DND-41 (cell line): ENCODE measurements at regions not wholly inside any gene's neighbourhood (a gene's known extent, or its start where the extent isn't known, plus 50 kb on each side); places are given as distances from the start of the nearest gene placed in this dataset.

Source experiments
- CTCF ChIP-seq: IDR thresholded peaks from 2 replicates; pipeline ENCODE4 v1.5.1; 2012; ENCODE audit warnings: borderline replicate concordance, low read length, moderate library complexity, mild to moderate bottlenecking; ENCODE audit not compliant: poor library complexity, severe bottlenecking; ENCODE audit errors: extremely low read depth
- EZH2 ChIP-seq: IDR thresholded peaks from 3 replicates; pipeline ENCODE4 v1.6.1; 2012; ENCODE audit warnings: borderline replicate concordance, low read depth, mild to moderate bottlenecking, moderate library complexity, low read length, inconsistent platforms; ENCODE audit not compliant: severe bottlenecking

DNA sequence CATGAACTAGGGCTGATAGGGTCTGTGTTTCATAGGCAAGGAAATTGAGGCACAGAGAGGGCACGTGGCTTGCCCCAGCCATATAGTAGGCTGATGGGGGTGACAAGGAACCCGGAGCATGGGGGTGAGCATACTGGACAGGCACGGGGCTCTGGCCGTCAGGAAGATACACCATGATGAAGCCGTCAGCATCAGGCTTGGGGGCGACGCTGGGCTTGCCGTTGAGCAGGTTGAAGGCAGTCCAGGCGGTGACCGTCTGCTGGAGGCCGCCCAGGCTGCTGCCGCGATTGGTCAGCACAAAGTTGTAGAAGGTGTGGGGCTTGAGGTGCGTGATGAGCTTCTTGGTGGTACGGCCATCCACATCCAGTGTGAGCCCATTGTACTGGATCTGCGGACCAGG lies 119.7 kb downstream of the PTPRS start:
- TF ChIP-seq CTCF (no peak), EZH2 (no peak)
